OCI-LY7 (cell line): ENCODE measurements at regions not wholly inside any gene's neighbourhood (a gene's known extent, or its start where the extent isn't known, plus 50 kb on each side); places are given as distances from the start of the nearest gene placed in this dataset.

Experiments
- BruUV-seq: library from RNA; stranded (reverse); fragments of 400-500 nt; replicated peaks from 2 replicates; lab custom pipeline; 2021; lab: Mats Ljungman, UMichigan
- CTCF ChIA-PET: fragments of 300-600 bp; sonication (Branson Sonifier 250); formaldehyde crosslinking; loops from one replicate; lab custom pipeline; 2022; ENCODE audit warnings: antibody characterized with exemption; ENCODE audit not compliant: unreplicated experiment; lab: Charles Lee
- POLR2A ChIA-PET: fragments of 300-600 bp; sonication (Branson Sonifier 250); formaldehyde crosslinking; loops from one replicate; lab custom pipeline; 2022; ENCODE audit warnings: antibody characterized with exemption; lab: Charles Lee
- DNase-seq: peaks from one replicate; pipeline ENCODE4 v3.0.0-alpha.2; 2015; ENCODE audit warnings: low spot score
- H2AFZ ChIP-seq: fragments of 200-600 bp; sonication (generic), shearing (Covaris generic); 2 replicates; pipeline ENCODE4 v1.6.1; 2014; ENCODE audit warnings: mild to moderate bottlenecking, antibody characterized with exemption, low read length, moderate library complexity
- H3K27ac ChIP-seq: fragments of 200-600 bp; sonication (generic); 2 replicates; pipeline ENCODE4 v1.5.1; 2014; ENCODE audit warnings: mixed run types, low read depth, mild to moderate bottlenecking, moderate library complexity, low read length, inconsistent platforms; ENCODE audit not compliant: poor library complexity, severe bottlenecking
- H3K36me3 ChIP-seq: fragments of 200-600 bp; sonication (generic); 2 replicates; pipeline ENCODE4 v1.6.1; 2014; ENCODE audit warnings: mild to moderate bottlenecking, antibody characterized with exemption, low read length, moderate library complexity, mixed read lengths; ENCODE audit not compliant: insufficient read depth
- H3K4me1 ChIP-seq: fragments of 200-600 bp; sonication (generic); 2 replicates; pipeline ENCODE4 v1.5.1; 2014; ENCODE audit warnings: mild to moderate bottlenecking, low read length; ENCODE audit not compliant: insufficient read depth, poor library complexity, severe bottlenecking
- H3K4me2 ChIP-seq: fragments of 200-600 bp; sonication (generic); 2 replicates; pipeline ENCODE4 v1.6.1; 2014; ENCODE audit warnings: mild to moderate bottlenecking, low read length
- H3K4me3 ChIP-seq: fragments of 200-600 bp; sonication (generic); 2 replicates; pipeline ENCODE4 v1.5.1; 2014; ENCODE audit warnings: mild to moderate bottlenecking, low read depth, low read length; ENCODE audit not compliant: poor library complexity, severe bottlenecking
- H3K79me2 ChIP-seq: fragments of 200-600 bp; sonication (generic); 2 replicates; pipeline ENCODE4 v1.6.1; 2016; ENCODE audit warnings: low read depth, mild to moderate bottlenecking, low read length, moderate library complexity, mixed read lengths; ENCODE audit not compliant: insufficient read depth
- H3K9me2 ChIP-seq: fragments of 200-600 bp; sonication (generic); 2 replicates; pipeline ENCODE4 v1.6.1; 2016; ENCODE audit warnings: mild to moderate bottlenecking, low read length, mixed read lengths; ENCODE audit not compliant: insufficient read depth
- H3K9me3 ChIP-seq: fragments of 200-600 bp; sonication (generic); 2 replicates; pipeline ENCODE4 v1.6.1; 2014; ENCODE audit warnings: mild to moderate bottlenecking, mixed run types, low read length, mixed read lengths
- H4K20me1 ChIP-seq: fragments of 200-600 bp; sonication (generic); 2 replicates; pipeline ENCODE4 v1.6.1; 2014; ENCODE audit warnings: mild to moderate bottlenecking, antibody characterized with exemption, low read length, moderate library complexity, mixed read lengths; ENCODE audit not compliant: insufficient read depth
- CTCF ChIP-seq: fragments of 200-600 bp; sonication (generic); conservative IDR thresholded peaks from 2 replicates; pipeline ENCODE4 v1.5.1; 2014; ENCODE audit warnings: mild to moderate bottlenecking, antibody characterized with exemption, low read length, moderate library complexity, mixed read lengths
- EZH2phosphoT487 ChIP-seq: fragments of 200-600 bp; sonication (generic); IDR thresholded peaks from 2 replicates; pipeline ENCODE4 v1.6.1; 2018; ENCODE audit warnings: low read depth, borderline replicate concordance, mild to moderate bottlenecking, mixed run types, antibody characterized with exemption, low read length, moderate library complexity, mixed read lengths
- intact Hi-C: fragments of 100-400 bp; cut with micrococcal nuclease; formaldehyde crosslinking; loops from one replicate; pipeline ENCODE4 v1.10.0; 2022; ENCODE audit not compliant: unreplicated experiment

- Histone ChIP-seq H3K36me3 (no peaks in the 10 kb centered on the region), H3K79me2 (no peaks in the 10 kb centered on the region), H3K4me3 (no peak overlapping the region), H4K20me1 (no peaks in the 10 kb centered on the region), H3K4me1 (no peaks in the 10 kb centered on the region), H3K27ac (no peak overlapping the region), H3K9me2 (no peaks in the 10 kb centered on the region), H3K4me2 (no peak overlapping the region), H2AFZ (no peak overlapping the region), H3K9me3 (no peaks in the 10 kb centered on the region)
- no peak for TF ChIP-seq EZH2phosphoT487
- no peak for DNase-seq
- ChIA-PET POLR2A (interaction anchor here (0.7 to 0.8 kb wide), 2 partner anchors 48 to 68 kb away, joined by 3 to 4 read pairs; no protein-coding TSS in a partner anchor), CTCF (no interaction called here)
- intact Hi-C loops, result no loop called here
- no TSS peak for BruUV-seq
Observed at GRCh38 chr6:11318835-11319813, 86.7 kb upstream of the NEDD9 start.

GRCh38 chr6:11317885-11318771 is 85.7 kb upstream of the NEDD9 start:
- TF ChIP-seq CTCF (no peak), EZH2phosphoT487 (no peak)
- POLR2A ChIA-PET, result interaction anchor here (0.7 to 0.8 kb wide), 2 partner anchors 49 to 67 kb away, joined by 3 to 4 read pairs; no protein-coding TSS in a partner anchor
- BruUV-seq, result no TSS peak
- no peaks in the 10 kb centered on the region for H3K4me1 ChIP-seq
- H3K27ac ChIP-seq, result no peak overlapping the region
- no peaks in the 10 kb centered on the region for H3K36me3 ChIP-seq
- DNase-seq, result no peak
- no peak overlapping the region for H3K4me3 ChIP-seq
- H3K4me2 ChIP-seq, result no peak overlapping the region
- CTCF ChIA-PET, result no interaction called here
- H4K20me1 ChIP-seq, result no peaks in the 10 kb centered on the region
- intact Hi-C loops, result no loop called here
- no peak overlapping the region for H2AFZ ChIP-seq
- H3K79me2 ChIP-seq, result no peaks in the 10 kb centered on the region
- H3K9me3 ChIP-seq, result no peaks in the 10 kb centered on the region
- H3K9me2 ChIP-seq, result no peaks in the 10 kb centered on the region

- Histone ChIP-seq H3K4me2 (no peak overlapping the region), H3K79me2 (no peaks in the 10 kb centered on the region), H3K9me3 (no peaks in the 10 kb centered on the region), H3K4me1 (no peaks in the 10 kb centered on the region), H3K9me2 (no peaks in the 10 kb centered on the region), H2AFZ (no peak overlapping the region), H3K36me3 (no peaks in the 10 kb centered on the region), H3K27ac (no peak overlapping the region), H3K4me3 (no peak overlapping the region), H4K20me1 (no peaks in the 10 kb centered on the region)
- no peak for DNase-seq
- TF ChIP-seq CTCF (no peak), EZH2phosphoT487 (no peak)
- CTCF ChIA-PET, result no interaction called here
- BruUV-seq, result no TSS peak
- POLR2A ChIA-PET, result interaction anchor here (1.2 kb wide), 1 partner anchor 9 kb away, joined by 3 read pairs; no protein-coding TSS in a partner anchor
- intact Hi-C loops, result no loop called here
Observed at GRCh38 chr6:11315743-11316437, 83.4 kb upstream of the NEDD9 start.
